Fibroblast of skin of right biceps (primary cell): ENCODE measurements at regions not wholly inside any gene's neighbourhood (a gene's known extent, or its start where the extent isn't known, plus 50 kb on each side); places are given as distances from the start of the nearest gene placed in this dataset.

ENCODE experiments used
- DNase-seq: peaks from one replicate; pipeline ENCODE4 v3.0.0-alpha.2; 2013

DNA sequence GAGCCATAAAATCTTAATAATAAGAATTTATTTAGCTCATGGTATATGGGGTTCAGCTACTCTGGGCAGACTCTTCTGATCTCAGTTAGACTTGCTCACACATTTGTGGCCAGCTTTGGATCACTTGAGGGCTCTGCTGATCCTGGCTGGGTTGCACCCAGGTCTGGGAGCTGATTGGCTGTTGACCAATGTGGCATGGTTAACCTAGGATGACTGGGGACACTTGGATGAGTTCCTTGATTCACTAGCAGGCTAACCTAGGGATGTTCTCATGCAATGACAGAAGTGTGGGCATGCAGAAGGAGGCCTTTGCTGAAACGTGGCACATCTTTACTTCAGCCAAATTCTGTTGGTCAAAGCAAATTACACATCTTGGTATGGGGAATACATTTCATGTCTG, 569.5 kb downstream of the UTRN start:
- DNase-seq: no peak

DNA sequence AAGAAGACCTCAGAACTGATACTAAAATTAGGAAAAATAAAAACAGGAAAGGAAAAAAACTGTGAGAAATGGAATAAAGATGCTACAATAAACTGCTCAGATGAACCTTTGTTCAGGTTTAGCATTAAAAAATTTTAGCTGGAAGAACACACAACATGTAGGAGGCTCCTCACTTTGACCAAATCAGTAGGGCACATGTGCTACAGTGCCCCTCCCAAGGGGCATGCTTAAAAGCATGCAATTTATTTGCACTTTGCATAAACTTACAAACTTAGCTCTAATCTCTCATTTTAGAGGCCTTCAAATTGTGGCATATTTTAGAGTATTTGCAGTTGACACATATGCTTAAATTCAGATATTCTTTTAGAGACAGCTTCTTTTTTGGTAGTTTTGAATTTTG, 570.2 kb downstream of the UTRN start:
- DNase-seq: no peak

DNA sequence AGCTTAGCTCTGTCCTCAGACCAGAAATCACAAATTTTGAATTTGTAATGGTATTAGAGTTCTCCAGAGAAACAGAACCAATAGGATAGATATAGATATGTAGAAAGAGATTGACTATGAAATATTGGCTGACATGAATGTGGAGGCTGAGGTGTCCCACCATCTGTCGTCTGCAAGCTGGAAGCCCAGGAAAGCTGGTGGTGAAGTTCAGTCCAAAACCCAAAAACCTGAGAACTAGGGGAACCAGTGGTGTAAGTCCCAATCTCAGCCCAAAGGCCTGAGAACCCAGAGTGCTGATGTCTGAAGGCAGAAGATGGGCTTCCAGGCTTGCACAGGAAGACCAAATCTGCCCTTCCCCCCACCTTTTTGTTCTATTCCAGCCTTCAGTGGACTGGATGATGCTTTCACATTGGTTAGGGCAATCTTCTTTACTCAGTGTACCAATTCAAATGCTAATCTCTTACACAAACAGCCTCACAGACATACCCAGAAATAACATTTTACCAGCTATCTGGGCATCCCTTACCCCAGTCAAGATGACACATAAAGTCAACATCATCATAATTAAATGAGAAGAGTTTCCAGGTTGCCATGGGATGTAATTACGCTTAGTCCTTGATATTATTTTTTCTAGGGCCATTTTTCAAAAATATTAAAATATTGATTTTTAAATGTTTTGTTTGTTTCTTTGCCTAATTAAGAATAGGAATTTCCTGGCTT, 570.8 kb downstream of the UTRN start:
- no peak for DNase-seq

DNA sequence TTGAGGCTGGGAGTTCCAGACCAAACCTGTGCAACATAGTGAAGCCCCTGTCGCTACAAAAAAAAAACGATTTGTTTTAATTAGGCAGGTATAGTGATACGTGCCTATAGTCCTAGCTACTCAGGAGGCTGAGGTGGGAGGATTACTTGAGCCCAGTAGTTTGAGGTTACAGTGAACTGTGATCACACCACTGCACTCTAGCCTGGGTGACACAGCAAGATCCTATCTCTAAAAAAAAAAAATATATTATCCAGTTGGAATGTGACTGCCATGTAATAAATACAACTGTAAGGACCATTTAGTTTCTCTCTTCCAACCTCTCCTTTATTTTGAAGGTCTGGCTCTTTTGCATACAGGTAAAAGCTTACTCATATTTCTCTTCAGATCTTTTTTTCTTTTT, 571.5 kb downstream of the UTRN start:
- DNase-seq: no peak

DNA sequence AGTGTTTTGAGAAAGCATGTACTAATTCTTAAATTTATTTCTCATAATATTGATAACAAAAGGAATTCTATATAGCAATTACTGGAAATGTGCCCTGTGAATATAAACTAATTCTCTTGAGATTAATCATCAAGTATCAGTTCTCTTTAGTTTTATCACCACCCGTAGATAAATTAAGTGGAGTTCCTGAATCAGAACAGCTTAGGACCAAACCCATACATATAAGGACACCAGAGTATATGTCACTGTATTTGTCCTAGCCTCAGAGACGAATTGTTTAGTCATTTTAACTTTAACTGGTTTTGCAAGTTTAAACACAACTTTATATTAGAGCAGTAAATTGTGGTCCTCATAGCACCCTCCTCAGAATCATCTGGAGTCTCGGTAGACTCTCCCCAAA, 572.0 kb downstream of the UTRN start:
- DNase-seq: no peak

DNA sequence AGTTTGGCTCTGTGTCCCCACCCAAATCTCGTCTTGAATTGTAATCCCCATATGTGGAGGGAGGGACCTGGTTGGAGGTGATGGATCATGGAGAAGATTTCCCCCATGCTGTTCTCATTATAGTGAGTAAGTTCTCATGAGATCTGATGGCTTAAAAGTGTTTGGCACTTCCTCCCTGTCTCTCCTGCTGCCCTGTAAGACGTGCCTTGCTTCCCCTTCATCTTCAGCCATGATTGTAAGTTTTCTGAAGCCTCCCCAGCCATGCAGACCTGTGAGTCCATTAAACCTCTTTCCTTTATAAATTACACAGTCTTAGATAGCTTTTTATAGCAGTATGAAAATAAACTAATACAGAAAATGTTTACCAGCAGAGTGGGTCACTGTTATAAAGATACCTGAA, 577.6 kb downstream of the UTRN start:
- DNase-seq: no peak

DNA sequence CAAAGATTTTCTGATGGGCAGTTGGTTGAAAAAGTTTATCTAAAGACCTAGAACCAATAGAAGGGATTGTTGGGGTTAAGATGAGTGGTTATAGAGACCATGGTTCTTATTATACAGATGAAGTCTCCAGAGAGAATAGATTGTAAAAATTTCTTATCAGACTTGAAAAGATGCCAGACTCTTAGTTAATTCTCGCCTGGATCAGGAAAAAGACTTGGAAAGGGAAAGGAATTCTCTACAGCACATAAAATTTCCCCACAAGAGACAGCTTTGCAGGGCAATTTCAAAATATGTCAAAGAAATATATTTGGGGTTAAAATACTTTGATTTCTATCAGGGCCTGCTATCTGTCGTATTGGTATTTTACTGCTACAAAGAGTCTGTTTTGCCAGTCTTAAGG, 582.6 kb downstream of the UTRN start:
- DNase-seq: no peak

DNA sequence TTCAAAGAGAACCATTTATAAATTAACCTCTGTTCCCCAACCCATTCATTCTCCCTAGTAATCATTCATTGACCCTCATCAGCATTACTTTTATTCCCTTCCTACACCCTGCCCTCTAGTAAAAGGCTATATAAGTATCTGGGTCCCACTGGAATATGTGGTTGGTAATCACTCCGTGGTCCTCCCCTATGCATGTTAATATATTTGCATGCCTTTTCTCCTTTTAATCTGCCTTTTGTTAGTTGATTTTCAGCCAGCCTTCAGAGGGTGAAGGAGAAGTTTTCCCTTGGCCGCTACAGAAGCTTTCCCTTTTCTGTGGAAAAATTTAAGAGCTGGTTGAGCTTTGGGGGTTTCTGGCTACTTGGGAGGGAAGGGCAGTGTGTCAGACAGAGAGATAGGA, 585.6 kb downstream of the UTRN start:
- DNase-seq: no peak

DNA sequence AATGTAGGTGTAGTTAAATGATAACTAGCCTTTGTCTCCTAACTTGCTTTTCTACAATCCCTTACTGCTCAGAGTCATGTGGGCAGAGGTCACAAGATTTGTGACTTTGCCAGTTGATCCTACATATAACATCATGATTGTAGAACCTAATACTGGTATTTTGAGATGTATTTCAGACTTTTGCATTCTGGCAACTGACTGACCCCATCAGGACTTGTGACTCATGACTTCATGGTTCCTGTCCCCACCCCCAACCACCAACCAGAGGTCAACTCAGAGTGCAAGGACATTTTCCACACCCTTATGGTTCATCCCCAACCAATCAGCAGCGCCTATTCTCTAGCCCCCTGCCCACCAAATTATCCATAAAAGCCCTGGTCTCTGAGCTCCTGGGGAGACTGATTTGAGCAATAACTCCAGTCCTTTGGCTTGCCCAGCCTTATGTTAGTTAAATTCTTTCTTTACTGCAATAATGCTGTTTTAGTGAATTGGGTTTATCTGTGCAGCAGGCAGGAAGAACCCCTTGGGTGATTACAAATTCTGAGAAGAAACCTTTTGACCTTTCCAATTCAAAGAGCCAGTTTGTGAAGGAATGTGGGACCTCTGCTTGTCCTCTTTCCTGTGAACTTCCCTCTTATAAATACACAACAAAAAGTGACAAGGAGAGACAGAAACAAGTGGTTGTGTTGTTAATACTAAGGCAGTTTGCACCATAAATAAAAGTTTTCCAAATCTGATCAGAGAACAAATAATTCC, 588.7 kb downstream of the UTRN start:
- DNase-seq: no peak

DNA sequence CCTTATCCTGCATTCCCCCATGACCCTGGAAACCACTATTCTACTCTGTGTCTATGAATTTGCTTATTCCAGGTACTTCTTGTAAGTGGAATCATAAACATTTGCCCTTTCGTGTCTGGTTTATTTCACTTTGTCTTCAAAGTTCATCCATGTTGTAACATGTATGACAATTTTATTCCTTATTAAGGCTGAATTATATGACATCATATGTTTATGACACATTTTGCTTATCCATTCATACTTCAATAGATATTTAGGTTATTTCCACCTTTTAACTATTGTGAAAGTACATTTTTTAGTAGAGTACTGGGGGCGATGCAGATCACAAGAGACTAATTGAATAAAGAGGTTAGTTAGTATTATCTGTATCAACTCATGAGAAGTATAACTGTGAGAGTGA, 591.6 kb downstream of the UTRN start:
- no peak for DNase-seq

DNA sequence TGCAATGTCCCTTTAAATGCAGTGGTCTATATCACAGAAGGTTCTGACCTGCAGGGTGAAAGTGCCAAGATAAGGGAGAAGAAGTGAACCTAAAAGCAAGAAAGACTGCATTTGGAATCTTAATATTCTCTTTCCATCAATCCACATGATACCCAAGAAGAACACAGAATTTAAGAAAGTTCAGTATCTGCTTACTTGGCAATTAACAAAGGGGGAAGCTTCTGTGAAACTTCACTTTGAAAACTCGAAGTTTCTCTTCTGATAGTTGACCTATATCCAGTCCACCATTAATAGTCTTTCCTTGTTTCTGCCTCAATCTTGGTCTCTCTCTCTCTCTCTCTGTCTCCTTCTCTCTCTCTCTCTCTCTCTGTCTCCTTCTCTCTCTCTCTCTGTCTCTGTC, 592.0 kb downstream of the UTRN start:
- no peak for DNase-seq

DNA sequence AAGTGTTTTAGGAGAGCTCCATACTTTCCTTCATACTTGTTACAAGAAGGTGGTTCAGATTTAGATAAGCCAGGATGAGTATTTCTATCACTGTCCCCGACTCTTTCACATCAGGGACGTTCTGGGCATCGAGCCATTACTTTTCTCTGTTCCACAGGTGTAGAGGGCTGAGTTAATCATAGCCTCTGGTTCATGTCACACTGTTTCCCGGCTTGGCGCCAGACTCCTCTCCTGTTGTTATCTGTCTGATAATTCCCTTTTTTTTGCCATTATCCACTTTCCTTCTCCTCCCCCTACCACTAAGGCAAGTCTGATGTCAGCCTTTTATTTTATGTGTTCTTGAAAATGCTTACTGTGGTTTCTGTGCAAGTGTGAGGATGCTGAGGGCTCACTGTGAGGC, 593.4 kb downstream of the UTRN start:
- DNase-seq: no peak

DNA sequence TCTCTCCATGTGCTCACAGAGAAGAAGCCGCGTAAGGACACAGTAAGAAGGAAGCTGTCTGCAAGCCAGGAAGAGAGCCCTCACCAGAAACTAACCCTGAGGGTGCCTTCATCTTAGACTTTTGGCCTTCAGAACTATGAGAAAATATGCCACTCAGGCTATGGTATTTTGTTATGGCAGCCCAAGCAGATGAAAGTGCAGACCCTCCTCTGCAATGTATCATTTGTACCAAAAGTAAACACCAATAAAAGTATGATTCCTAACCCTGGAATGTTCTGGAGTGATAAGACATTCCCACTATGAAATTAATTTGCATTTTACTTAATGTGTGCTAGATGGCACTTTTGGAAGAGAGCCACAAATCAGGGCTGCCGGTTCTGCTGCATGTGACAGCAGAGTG, 594.3 kb downstream of the UTRN start:
- peak; percentile 7 for DNase-seq

DNA sequence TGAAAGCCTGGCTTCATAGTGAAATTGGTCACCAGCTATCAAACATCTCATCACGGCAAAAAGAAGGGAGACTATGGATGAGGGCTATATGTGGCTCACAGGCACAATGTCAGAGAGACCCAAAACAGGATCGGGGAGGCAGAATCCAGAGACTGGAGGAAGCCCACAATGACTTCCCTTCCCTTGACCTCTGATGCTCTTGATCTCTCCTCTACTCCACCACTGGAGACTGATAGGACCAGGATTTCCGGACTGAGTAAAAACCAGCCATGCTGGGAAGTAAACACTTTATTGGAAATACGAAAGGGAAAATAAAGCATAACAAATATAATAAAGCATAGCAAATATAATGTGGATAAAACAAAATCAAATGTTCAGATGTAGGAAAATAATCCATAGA, 597.3 kb downstream of the UTRN start:
- DNase-seq: no peak

DNA sequence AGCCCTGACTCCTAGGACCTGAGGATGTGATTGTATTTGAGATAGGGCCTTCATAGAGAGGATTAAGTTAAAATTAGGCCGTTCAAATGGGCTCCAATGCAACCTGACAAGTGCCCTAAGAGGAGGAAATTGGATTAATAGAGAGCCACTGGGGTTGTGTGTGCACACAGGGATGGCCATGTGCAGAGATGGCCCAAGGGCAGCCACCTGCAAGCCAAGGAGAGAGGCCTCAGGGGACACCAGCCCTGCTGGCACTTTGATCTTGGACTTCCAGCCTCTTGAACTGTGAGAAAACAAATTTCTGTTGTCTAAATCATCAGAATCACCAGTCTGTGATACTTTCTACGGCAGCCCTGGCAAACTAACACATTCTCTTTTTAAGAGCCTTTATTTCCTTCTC, 598.8 kb downstream of the UTRN start:
- DNase-seq: no peak

DNA sequence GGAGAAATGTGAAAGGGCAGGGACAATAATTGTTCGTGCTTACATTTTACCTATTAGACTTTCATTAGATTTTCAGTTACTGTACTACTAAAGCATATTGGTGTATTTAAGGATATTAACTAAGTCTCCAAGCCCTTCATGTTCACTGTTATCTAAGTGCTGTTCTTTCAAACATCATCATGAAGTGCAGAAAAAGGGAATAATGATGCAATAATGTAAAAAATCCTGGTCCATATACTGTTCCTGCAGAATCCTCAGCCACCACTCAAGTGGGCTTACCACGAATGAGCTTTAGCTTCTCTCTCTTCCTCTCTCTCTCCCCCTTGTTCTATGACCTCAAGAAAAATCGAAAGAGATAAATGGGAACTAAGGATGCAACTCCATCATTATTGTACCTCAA, 600.7 kb downstream of the UTRN start:
- DNase-seq: no peak

DNA sequence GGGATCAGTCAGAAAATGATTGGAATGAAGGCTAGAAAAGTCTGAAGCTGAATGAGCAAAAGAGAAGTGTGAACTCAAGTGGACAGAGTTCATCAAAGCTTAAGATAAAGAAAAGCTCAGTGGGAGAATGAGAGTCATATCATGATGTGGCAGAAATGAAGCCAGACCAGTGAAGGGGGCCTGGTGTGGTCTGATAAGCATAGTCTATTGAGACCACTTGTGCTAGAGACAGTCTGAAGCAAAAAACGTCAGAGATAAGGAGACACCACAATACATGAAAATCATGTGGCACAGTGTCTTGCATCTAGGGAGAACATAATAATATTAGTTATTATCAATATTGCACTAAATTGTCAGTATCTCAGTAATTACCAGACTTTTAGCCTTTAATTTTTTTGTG, 601.5 kb downstream of the UTRN start:
- no peak for DNase-seq

DNA sequence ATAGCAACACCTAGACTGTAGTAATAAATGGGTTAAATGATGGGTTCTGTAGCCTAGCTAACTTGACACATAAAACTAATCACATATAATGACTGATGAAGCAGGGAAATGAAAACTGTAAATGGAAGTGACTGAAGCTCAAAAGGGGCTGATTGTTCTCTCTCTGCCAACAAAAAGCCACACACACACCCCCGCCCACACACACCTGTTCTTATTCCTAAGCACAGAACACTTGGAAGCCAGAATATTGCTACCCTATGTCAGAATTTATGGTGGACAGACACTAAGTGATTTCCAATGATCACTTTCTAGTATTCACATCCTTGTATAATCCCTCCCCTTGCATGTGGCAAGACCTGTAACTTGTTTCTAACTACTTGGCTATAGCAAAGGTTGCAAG, 603.5 kb downstream of the UTRN start:
- no peak for DNase-seq

DNA sequence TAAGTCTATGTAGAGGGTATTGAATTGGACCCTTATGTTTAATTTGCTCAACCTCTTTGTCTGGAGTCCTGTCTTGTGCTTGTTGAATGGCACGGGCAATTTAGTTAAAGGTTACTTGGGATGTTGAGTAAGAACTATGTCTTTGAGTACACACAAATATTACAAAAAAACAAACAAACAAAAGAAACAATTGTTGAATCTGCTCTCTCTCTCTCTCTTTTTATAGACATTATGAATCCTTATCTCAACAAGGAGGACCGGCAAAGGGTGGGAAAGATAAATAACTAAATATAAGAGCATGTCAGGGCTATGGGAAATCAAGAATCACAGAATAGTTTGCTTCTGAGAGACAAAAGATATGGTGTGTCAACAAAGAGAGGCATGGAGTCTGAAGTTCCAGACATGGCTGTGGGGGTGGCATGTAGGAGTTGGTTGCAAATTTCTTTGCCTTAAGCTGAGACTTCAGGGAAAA, 608.6 kb downstream of the UTRN start:
- no peak for DNase-seq

DNA sequence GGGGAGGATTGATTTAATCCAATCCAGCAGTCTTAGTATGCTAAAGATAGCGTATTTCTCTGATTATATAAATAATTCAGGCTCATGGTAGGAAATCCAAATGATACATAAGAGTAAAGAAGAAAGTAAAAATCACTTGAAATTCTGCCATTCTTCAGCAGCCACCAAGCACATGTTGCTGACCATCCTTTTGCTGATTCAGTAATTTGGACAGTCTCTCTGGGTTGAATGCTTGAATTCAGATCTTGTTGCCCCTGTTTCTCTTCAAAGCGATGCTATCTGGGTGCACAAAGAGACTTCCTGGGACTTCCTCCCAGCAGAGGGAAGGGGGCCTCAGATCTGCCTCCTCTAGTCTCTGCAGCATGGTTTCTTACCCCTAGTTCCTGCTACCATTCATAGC, 609.1 kb downstream of the UTRN start:
- DNase-seq: no peak

DNA sequence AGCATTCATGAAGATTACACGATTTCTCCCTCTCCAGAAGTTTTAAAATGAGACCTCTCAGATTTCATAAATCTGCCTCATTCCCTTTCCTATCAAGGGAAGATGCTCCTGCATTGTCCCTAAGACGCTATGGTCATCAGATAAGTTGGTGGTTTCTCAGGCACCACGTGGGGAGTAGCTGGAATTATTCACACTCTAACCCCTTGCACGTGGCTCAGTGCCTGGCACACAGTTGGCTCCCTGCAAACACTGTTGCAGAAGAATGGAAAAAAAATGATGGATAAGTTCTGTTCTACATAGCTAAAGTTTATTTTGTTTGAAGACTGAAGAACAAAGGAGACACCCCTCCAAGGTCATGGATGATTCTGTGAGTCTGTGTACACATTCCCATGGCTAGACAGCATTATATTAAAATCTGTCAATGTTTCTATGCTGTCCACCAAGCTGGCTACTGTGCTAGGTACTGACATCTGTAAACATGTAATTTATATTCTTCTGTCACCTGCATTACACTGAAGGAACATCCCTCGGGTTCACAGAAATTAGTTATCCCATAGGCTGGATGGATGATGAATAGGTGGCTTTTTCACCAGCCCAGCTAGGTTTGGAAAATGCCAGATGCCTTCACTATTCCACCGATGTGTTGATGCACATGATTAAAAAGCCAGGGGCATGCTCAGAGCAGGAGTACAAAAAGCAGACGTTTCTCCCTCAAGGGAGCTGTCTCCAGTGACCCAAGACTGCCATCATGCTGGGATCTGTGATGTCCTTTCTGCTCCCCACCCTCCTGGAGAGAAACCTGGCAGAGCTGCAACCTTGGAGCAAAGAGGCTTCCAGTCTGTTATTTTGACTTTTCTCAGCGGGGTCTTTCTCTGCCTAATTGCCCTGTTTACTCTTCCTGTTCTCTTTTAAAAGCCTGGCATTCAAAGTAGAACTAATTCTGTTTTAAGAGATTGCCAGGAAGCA, 610.5 kb downstream of the UTRN start:
- no peak for DNase-seq

DNA sequence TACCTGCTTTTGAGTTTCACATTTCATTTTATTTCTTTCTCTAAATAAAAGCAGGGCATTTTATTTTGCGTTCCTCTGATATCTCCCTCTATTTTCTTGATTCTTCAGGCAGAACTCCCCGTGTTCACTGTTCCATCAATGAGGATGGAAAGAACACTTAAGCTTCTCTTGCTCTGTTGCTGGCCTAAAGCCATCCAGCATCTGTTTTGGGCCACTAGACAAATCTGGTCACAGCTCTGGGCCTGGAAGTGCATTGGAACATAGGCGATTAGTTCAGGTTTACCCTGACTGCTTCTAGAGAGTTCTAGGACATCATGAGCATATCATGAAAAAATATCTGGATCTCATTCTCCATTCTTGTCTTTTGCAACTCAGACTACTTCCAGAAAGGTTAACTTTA, 611.2 kb downstream of the UTRN start:
- no peak for DNase-seq

DNA sequence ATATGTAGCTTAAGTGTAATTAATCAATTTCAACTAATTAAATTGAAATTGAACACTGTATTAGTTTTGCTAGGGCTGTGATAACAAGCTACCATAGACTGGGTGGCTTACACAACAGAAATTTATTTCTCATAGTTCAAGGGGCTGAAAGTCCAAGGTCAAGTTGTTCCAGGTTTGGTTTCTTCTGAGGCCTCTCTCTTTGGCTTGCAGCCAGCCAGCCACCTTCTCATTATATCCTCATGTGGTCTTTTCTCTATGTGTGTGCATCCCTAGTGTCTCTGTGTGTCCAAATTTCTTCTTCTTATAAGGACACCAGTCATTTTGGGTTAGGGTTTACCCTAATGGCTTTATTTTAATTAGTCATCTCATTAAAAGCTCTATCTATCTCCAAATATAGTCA, 611.7 kb downstream of the UTRN start:
- no peak for DNase-seq
